Kasumi-1 (cell line): ENCODE measurements at regions not wholly inside any gene's neighbourhood (a gene's known extent, or its start where the extent isn't known, plus 50 kb on each side); places are given as distances from the start of the nearest gene placed in this dataset.

Experiments
- DNase-seq, 2 experiments: peaks; one replicate each; lab custom pipeline; 2025; lab: John Stamatoyannopoulos, UW

- no peak for DNase-seq
Measured at GRCh38 chr4:13849778-13850177, 222.3 kb upstream of the BOD1L1 start.

- DNase-seq: no peak
Measured at GRCh38 chr4:13851085-13851940, 223.8 kb upstream of the BOD1L1 start.

GRCh38 chr4:13852411-13852810 lies 224.9 kb upstream of the BOD1L1 start:
- DNase-seq: no peak

GRCh38 chr4:13856387-13856786 lies 228.9 kb upstream of the BOD1L1 start:
- no peak for DNase-seq

GRCh38 chr4:13857397-13857796 lies 229.9 kb upstream of the BOD1L1 start:
- DNase-seq: no peak

GRCh38 chr4:13857800-13858199 lies 230.3 kb upstream of the BOD1L1 start:
- DNase-seq: no peak

GRCh38 chr4:13859423-13859822 lies 231.9 kb upstream of the BOD1L1 start:
- DNase-seq: no peak

- peak in 1 of 2 experiments; percentile 3 for DNase-seq
Measured at GRCh38 chr4:13860126-13860525, 232.6 kb upstream of the BOD1L1 start.

- no peak for DNase-seq
Measured at GRCh38 chr4:13865871-13866669, 238.5 kb upstream of the BOD1L1 start.

- no peak for DNase-seq
Measured at GRCh38 chr4:13866881-13867280, 239.4 kb upstream of the BOD1L1 start.

GRCh38 chr4:13872155-13872554 lies 244.6 kb upstream of the BOD1L1 start:
- DNase-seq: no peak

GRCh38 chr4:13872955-13873354 lies 245.4 kb upstream of the BOD1L1 start:
- no peak for DNase-seq

- DNase-seq: no peak
Measured at GRCh38 chr4:13875181-13875580, 247.7 kb upstream of the BOD1L1 start.

GRCh38 chr4:13876131-13876530 lies 248.6 kb upstream of the BOD1L1 start:
- no peak for DNase-seq

- DNase-seq: no peak
Measured at GRCh38 chr4:13876940-13877339, 249.4 kb upstream of the BOD1L1 start.

GRCh38 chr4:13877626-13878025 lies 250.1 kb upstream of the BOD1L1 start:
- DNase-seq: no peak

- no peak for DNase-seq
Measured at GRCh38 chr4:13881892-13882291, 254.4 kb upstream of the BOD1L1 start.

- DNase-seq: no peak
Measured at GRCh38 chr4:13887010-13887409, 259.5 kb upstream of the BOD1L1 start.

GRCh38 chr4:13888112-13888511 lies 260.6 kb upstream of the BOD1L1 start:
- no peak for DNase-seq

GRCh38 chr4:13891544-13891939 lies 264.0 kb upstream of the BOD1L1 start:
- no peak for DNase-seq

- no peak for DNase-seq
Measured at GRCh38 chr4:13892739-13893105, 265.2 kb upstream of the BOD1L1 start.

GRCh38 chr4:13893211-13893610 lies 265.7 kb upstream of the BOD1L1 start:
- no peak for DNase-seq

GRCh38 chr4:13893987-13894386 lies 266.5 kb upstream of the BOD1L1 start:
- DNase-seq: no peak
